ENCODE measurements at regions not wholly inside any gene's neighbourhood (a gene's known extent, or its start where the extent isn't known, plus 50 kb on each side); places are given as distances from the start of the nearest gene placed in this dataset.
"Not testable (repeated sequence)": the region's sequence is repeated elsewhere in the genome, so short reads cannot be mapped to it uniquely, and the experiment has no call there.

GRCh38 chr17:54347495-54347894, 524.8 kb downstream of the KIF2B start:
- Mint-ChIP-seq H3K9me3 (peaks cover 28% of the 10 kb centered on the region), H3K36me3 (ENCODE audit: low read depth) (no peaks in the 10 kb centered on the region), H3K4me1 (ENCODE audit: low read depth) (no peaks in the 10 kb centered on the region), H3K27me3 (ENCODE audit: insufficient read depth) (no peaks in the 10 kb centered on the region), H3K4me3 (no peak overlapping the region), H3K27ac (no peak overlapping the region)
- DNase-seq = no peak
- TF ChIP-seq CTCF (IDR thresholded peaks at IDR 0.05) = no peak

GRCh38 chr17:54348234-54348633, 525.5 kb downstream of the KIF2B start:
- Mint-ChIP-seq H3K9me3 (peaks cover 28% of the 10 kb centered on the region), H3K27ac (no peak overlapping the region), H3K4me3 (no peak overlapping the region), H3K27me3 (ENCODE audit: insufficient read depth) (no peaks in the 10 kb centered on the region), H3K36me3 (ENCODE audit: low read depth) (no peaks in the 10 kb centered on the region), H3K4me1 (ENCODE audit: low read depth) (no peaks in the 10 kb centered on the region)
- no peak for TF ChIP-seq CTCF (IDR thresholded peaks at IDR 0.05)
- no peak for DNase-seq

- Mint-ChIP-seq H3K27me3 (ENCODE audit: insufficient read depth) (no peaks in the 10 kb centered on the region), H3K36me3 (ENCODE audit: low read depth) (no peaks in the 10 kb centered on the region), H3K9me3 (peaks cover 61% of the 10 kb centered on the region), H3K4me1 (ENCODE audit: low read depth) (no peaks in the 10 kb centered on the region), H3K4me3 (no peak overlapping the region), H3K27ac (no peak overlapping the region)
- no peak for DNase-seq
- TF ChIP-seq CTCF (IDR thresholded peaks at IDR 0.05) = no peak
These were observed 531.2 kb downstream of the KIF2B start for GRCh38 chr17:54353789-54354525.

- not testable (repeated sequence) for H3K4me1 Mint-ChIP-seq (ENCODE audit: low read depth); H3K36me3 Mint-ChIP-seq (ENCODE audit: low read depth); DNase-seq; H3K4me3 Mint-ChIP-seq; H3K27ac Mint-ChIP-seq; H3K27me3 Mint-ChIP-seq (ENCODE audit: insufficient read depth)
- H3K9me3 Mint-ChIP-seq = peaks cover 51% of the 10 kb centered on the region
These were observed 538.3 kb downstream of the KIF2B start for GRCh38 chr17:54361073-54361472.

GRCh38 chr17:54368906-54369305, 531.7 kb upstream of the TOM1L1 start:
- Mint-ChIP-seq H3K27me3 (ENCODE audit: insufficient read depth) (no peaks in the 10 kb centered on the region; the same call in 1 of the 2 replicates), H3K9me3 (peaks cover 34% of the 10 kb centered on the region), H3K4me3 (no peak overlapping the region), H3K4me1 (ENCODE audit: low read depth) (no peaks in the 10 kb centered on the region), H3K36me3 (ENCODE audit: low read depth) (no peaks in the 10 kb centered on the region; the same call in 1 of the 2 replicates), H3K27ac (no peak overlapping the region)
- TF ChIP-seq CTCF (IDR thresholded peaks at IDR 0.05) = no peak
- DNase-seq = no peak

- Mint-ChIP-seq H3K36me3 (ENCODE audit: low read depth) (no peaks in the 10 kb centered on the region; the same call in 1 of the 2 replicates), H3K4me1 (ENCODE audit: low read depth) (no peaks in the 10 kb centered on the region), H3K4me3 (no peak overlapping the region), H3K27ac (no peak overlapping the region), H3K27me3 (ENCODE audit: insufficient read depth) (no peaks in the 10 kb centered on the region; the same call in 1 of the 2 replicates), H3K9me3 (peaks cover 44% of the 10 kb centered on the region)
- no peak for DNase-seq
- TF ChIP-seq CTCF (IDR thresholded peaks at IDR 0.05) = no peak
These were observed 528.4 kb upstream of the TOM1L1 start for GRCh38 chr17:54372069-54372749.
